ENCODE measurements at regions not wholly inside any gene's neighbourhood (a gene's known extent, or its start where the extent isn't known, plus 50 kb on each side); places are given as distances from the start of the nearest gene placed in this dataset.

DNA sequence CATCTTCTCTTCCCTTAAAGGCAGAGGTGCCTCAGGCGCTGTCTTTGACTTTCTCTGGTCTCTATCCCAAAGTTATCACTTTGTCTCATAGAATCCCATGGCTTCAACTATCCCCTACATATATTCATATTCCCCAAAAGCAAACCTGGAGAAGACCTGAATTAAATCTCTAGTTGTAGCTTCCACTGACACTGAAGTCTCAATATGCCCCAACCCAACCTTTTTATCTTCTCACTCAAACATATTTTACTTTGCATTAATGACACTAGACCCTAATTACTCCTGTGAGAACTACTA lies 354.5 kb upstream of the DUSP10 start:
- no peak for DNase-seq

DNA sequence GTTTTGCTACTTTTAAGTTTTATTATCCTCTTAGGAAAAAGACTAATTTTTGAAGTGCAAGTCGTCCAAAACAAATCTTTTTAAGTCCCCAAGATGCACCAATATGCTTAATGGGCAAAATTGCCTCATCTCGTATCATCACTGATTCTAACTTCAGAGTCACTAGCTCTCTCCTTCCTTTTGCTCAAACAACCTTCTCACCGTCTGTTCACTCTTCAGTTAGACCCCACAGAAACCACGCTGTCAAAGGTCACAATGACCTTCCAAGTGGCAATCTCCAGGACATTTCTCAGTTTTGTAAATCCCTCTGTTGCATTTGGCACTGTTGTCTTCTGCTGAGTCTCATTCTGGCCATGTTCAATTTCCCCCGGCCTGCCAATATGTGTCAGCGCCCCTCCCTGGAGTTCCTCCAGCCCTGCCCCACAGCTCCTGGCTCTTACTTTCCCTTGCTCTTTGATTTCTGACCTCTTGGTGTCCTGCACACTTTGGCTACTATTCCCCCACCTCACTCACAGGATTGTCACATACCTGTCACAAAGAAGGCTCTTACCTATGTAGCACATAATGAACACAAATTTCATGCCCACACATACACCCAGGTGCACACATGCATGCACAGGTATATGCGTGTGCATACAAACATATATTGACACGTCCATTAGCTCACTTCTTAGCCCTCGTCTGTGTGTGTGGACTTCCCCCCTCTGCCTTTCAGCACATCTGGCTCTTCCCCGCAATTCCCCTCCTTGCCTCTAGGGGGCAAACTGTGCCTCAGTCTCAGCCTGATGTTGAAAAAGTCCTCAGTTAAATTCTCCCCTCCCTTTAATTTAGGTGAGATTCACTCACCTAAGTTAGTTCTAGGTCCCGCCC lies 354.0 kb upstream of the DUSP10 start:
- DNase-seq, result peak; percentile 49 to 74

DNA sequence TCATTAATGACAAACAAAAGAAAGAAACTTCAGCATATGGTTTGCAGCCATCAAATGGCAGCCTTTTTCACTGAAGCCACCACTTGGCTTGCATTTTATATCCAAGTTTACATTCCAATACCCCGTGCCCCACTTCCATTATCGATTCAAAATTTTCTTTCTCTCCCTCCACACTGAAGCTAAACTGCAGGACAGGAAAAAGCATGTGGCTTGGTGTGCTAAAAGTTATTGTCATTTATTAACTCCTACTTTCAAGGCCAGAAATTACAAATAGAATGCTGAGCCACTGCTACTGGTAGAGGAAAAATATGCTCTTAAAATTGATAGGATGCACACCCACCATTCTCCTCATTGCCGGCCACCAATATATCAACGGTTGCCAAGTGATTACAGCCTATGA lies 351.6 kb upstream of the DUSP10 start:
- no peak for DNase-seq

DNA sequence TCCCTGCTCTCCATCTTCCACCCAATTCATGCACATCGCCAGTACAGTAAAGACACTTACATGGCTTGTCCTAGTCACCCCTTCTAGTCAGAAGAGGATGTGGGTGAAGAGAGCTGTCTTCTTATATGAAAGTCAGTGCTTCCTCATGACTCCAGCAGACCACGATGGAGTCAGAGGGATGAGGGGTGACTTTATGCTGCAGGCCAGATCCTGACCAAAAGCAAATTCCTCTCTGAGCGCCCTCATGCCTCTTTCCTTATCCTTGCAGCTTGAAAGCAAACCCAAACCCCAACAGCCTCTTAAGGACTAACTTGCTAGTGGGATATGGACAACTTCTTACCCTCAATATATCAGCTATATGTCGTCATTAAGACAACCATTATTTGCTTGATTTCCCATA lies 348.2 kb upstream of the DUSP10 start:
- no peak for DNase-seq

DNA sequence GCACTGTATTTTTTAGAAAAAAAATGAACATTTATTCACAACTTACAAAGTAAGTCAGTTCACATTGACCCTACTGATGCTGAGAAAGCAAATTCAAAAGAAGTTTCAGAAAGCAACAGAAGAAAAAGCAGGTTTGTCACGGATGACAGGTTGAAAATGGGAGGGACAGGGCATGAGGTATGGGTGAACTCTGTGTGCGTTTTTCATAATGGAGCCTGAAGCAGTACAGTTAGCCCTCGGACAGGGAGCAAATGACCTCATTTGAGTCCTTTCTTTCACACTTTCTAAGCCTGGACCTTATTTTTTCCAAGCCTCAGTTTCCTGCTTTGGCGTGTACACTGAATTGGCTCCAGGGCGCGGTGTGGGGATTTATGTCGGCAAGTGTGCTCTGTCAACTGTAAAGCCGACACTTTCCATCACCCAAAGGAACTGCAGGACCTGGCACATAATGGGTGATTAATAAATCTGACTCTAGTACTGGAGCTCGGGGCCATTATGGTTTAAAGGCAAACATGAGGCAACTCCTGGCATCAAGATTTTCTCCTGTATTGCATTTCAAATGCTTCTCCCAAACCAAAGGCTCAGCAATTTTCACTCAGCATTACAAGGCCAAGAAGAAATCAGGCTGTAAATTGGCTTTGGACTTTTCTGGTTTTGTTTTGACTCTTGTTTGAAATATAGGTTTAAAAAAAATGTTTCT lies 345.5 kb upstream of the DUSP10 start:
- no peak for DNase-seq

DNA sequence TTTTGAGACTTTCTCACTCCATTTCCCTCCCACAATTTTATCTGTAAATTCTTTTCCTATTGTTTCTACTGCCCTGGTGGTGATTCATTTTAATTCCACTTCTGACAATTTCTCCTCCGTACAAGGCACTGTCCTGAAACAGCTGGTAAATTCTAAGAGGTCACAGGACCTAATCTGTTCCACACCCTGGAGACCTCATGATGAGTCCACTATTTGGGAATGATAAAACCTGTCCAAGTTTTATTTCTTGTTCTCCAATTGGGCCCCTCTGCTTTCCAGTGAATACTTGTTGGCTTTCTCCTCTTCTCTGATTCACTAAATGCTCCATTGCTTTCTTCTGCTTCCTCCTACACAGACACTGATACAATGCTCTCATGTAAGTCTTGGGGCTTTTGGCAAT lies 343.1 kb upstream of the DUSP10 start:
- no peak for DNase-seq

DNA sequence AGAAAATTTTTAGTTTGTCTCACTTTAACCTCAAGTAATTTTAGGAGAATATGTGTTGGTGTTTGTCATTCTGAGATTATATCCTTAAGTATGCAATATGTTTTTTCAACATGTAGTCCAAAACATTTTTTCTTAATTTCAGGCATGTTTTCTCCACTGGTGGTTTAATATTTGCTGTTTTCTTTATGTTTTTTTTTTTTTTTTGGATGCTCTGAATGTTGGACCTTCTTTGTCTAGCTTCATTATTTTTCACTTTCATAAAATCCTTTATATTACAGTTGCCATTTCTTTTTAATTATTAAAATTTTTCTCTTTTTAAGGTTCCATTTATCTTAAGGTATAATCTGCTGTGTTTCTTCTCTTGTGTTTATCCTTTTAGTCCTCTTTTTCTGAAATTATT lies 342.2 kb upstream of the DUSP10 start:
- no peak for DNase-seq

DNA sequence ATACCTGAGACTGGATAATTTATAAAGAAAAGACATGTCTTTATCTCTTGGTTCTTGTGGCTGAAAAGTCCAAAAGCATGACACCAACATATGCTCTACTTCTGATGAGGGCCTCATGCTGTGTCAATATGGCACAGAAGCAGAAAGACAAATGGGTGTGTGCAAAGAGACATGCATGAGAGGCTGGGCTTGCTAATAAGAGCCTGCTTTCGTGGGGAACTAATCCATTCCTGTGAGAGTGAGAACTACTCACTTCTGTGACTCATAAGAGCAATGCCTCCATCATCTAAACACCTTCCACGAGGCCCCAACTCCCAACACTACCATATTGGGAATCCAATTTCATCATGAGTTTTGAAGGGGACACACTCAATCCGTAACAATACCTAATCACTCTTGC lies 340.0 kb upstream of the DUSP10 start:
- no peak for DNase-seq

DNA sequence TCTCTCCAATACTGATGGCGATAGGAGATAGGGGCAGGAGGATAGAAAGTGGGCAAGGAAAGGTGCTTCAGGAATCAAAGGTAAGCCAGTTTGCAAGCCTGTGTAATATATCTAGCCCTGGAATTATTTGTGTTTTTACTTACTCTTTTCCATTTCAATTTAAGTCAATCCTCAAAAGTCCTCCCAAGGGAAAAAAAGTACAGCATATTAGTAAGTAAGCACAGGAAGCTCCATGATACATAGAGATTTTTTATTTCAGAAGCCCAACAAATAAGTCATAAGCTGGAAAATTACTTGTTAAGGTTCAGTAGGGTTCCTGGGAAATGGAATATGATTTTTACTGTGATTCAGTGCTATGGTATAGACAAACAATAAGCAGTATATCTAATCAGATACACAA lies 337.7 kb upstream of the DUSP10 start:
- DNase-seq, result no peak

DNA sequence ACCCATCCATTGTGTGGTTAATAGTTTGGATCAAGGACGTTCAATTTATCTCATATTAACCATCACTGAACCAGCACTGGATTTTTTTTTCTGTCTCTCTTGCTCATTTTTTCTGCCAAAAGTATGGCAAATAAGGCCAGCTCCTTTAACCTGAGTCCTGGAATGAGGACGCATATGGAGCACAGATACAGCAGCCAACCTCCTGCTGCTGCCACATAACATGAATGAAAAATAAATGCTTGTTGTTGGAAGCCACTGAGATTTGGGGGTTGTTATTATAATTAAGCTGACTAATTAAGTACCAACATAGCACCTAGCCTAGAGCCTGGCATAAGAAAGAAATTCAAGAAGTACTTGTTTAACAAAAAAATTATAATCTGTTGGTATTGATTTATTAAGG lies 335.3 kb upstream of the DUSP10 start:
- DNase-seq, result no peak

DNA sequence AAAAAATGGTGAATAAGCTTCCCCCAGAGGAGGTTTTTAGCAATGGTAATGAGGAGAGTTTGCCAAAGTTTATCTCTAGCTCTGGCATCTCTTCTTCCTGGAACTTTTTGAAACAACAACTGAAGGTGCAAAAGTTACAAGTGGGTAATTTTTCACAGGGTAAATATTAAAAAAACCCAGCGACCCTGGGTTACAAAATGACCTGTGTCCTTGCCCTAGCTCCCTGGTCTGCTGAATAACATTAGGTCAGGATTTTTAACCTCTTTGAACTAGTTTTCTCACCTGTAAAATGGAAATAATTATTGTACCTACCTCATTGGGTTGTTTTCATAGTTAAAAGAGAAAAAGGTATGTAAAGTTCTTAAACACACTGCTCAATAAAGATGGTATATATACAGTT lies 332.4 kb upstream of the DUSP10 start:
- DNase-seq, result no peak

DNA sequence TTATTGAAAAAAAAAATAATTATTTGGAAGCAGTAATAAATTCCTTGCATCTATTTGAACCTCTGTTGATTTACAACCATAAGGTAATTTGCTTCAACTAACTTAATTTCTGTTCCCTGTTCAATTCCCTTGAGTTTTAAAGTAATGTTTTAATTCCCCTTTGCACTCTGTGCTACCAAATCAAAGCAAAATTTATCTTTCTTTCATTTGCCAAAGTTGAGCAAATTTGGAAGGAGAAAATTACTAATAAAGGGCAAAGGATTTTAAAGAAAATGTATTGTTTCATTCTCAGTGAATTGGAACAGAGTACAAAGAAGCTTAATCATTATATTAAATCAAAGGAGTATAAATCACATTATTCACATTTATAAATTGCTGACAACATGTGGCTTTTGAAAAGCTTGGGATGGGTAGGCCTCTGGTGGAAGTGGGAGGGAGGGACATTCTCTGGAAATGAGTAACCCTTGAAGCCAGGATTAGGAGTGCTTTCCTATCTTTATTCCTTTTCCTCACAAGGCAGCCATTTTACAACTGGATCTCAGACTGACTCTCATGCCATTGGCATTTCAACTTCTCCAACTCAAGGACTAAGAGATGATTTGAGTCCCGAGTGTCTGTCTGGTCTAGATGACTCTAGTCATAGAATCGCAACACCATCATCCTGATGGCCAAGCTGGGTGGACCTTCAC lies 331.6 kb upstream of the DUSP10 start:
- no peak for DNase-seq

DNA sequence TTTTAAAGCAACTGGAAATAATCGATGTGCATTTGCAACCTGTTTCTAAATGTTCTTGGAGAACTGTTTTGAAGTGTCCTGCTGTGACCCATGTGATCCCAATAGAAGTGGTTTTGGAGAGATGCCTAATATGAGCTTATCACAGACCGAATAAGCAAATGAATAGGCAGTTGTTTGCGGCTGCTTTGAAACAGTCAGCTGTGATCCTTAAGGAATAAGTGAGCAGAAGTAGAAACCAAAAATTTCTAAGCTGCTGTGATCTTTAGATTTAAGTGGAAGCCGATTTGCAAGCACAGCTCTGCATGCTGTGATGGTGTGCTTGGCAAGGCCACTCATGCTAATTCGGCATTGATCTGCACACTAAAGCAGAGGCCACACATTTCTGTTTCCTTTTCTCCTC lies 329.5 kb upstream of the DUSP10 start:
- DNase-seq, result no peak

DNA sequence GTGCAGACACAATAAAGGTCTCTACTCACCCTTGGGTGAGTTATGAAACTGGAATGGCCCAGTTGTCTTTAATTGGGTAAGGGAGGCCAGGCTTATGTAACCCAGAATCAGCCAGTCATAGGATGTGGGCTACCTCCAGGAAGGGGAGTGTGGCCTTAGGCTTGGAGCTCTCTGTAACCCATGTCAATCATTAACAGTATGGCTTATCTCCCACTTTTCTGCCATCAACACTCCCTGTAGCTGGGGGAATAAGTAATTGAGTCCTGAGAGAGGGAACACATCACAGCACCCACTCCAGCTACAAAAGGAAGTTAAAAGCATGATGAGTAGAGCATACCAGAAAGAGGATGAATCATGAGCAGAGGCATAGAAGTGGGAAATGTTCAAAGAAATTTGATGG lies 327.0 kb upstream of the DUSP10 start:
- DNase-seq, result no peak

DNA sequence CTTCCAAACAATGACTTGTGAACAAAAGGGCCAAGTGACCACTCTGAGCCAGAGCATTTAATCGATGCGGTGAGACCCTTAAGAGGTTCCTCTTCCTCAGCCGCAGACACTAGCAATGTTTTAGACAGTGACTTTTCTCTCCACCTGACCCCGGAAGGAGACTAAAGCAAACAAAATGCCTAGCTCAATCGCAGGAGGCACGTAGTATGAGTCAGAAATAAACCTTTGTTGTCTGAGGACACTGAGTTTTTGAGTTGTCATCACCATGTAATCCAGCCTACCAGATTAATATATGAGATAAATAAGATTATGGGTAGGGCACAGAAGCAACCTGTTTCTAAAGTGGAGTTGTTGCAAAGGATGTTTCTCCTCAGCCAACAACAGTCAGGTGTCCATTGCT lies 326.2 kb upstream of the DUSP10 start:
- DNase-seq, result no peak

DNA sequence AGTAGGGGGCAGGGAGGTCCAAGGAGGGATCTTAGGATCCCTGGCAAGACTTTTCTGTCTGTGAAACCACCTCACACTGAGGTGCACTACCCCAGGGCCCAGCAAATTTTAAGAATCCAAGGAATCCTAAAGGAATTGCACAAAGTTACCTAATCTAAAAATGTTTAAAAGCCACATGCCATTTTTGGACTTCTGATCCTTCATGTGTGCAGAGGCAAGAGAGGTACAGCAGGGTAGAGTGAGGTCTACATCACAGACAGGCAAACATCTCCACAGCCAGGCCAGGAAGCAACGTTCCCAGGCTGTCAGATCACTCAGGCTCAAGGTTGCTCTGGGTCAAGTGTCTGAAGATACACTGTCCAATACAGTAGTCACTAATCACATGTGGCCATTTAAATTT lies 324.6 kb upstream of the DUSP10 start:
- no peak for DNase-seq

DNA sequence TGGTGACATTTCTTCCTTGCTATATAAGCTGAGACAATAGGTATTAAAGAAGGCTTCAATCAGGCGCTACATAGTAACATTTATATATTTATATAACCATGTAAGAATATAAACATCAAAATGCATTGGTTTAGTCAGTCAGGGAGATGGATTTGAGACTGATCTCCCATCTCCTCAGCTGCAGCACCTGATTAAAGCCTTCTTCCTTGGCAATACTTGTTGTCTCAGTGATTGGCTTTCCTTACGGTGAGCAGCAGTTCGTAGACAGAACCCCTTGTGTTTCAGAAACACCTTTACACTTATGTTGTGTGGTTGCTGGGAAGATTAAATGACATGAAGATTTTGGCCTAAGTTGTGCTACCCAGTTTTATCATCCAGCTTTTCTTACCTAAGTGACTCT lies 323.3 kb upstream of the DUSP10 start:
- no peak for DNase-seq

DNA sequence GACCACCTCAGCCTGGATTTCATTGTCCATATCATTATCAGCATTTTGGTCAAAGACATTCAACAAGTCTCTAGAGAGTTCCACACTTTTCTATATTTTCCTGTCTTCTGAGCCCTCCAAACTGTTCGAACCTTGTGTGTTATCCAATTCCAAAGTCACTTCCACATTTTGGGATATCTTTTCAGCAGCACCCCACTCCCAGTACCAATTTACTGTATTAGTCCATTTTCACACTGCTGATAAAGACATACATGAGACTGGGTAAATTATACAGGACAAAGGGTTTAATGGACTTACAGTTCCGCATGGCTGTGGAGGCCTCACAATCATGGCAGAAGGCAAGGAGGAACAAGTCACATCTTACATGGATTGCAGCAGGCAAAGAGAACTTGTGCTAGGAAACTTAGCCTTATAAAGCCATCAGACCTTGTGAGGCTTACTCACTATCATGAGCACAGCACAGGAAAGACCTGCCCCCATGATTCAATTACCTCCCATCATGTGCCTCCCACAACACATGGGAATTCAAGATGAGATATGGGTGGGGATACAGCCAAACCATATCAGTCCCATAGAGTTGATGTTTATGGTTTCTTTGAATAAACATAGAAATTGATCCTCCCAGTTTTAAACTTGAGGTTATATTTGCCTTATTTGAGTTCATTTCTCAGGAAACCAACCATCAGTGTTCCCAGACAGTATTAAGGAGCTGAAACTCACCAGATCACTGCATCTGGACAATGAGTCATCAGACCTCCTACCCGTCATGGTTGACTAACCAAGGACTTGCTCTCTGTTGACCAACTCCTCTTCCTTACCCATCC lies 322.7 kb upstream of the DUSP10 start:
- DNase-seq, result no peak

DNA sequence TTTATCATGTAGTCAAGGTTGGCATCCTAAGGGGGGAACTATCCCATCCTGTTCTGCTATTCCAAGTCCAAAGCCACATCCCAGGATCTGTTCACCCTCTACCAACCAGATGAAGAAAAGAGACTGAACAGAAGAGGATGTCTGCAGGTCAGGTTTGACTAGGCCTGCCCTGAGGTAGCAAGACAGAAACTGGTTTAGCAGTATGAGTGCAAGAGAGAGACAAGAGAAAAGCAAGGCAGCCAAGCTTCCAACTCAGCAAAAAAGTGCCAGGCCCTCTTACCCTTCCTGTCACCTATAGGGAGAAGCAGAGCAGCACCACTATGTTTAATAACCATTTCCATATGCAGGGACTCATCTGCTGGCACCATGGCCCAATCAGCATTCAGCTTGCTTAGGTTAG lies 320.8 kb upstream of the DUSP10 start:
- no peak for DNase-seq

DNA sequence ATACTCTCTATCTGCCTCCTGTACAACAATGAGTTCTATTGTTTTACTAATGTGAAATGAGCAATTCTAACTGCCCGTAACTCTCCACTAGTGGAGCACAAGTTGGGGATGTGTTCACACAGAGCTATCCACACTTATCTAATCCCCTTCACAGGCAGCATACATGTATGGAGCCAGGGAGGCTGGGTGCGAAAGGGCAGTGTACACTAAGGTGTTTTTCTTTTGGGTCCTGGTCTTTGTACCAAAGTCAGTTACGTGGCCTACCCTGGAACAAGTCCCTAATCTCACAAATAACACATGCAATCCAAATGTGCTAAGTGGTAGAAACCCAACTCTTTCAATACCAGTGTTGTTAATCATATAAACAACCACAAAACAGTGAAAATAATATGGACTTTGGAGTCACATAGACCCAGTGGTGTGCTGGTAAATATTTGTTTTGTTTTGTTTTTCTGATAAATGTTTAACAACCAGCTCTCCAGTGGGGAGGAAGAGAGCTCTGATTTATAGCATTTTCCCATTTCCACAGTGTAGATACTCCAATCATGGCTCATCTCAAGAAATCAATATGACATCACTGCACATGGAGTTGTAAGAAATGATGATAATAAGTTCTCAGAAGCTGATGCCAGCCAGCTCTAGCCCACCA lies 319.9 kb upstream of the DUSP10 start:
- DNase-seq, result no peak

DNA sequence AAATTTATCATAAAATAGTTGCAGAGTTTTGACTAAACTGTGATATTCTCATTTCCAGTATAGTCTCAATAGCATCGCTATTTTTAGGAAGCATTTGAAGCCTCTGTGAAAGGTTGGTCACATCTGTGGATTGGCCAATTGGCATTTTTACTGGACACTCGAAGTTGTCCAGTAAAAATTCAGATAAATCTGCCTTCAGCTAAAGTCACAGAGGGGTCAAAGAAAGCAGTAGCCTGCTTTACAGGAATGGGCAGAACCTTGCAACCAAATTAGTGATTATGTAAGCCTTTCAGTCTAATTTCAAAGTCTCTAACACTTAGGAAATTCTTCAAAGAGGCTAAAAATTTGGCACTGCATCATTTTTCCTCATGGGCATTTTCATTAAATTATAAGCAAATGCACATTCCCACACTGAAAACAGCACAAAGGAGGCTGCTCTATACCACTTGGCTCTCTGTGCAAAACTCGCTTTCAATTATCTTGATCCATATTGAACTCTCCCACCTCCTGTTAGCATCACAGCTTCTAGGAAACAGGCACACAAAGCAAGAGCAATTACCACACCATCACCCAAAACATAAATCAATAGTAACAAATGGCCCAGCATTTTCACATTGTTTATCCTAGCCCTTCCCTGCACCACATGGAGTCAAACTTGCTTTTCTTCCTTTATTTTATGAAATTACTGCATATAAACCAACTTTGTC lies 318.5 kb upstream of the DUSP10 start:
- no peak for DNase-seq

DNA sequence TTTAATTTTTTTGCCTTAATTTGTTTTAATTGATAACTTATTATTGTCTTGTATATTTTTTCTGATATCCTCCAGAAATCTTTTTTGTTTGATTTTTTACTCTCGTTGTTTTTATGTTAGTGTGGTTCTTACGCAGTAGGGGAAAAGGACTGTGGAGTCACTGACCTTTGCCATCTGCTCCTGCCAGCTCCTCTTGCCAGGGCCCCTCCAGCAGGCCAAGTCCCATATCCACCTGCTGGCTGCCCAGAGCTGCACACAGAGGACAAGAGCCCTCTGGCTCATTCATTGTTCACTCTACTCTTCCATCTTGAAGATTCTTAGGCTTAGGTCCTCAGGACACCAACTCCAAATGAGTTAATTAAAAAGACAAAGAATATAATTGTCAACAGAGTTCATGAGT lies 316.4 kb upstream of the DUSP10 start:
- no peak for DNase-seq
